ENCODE measurements at regions not wholly inside any gene's neighbourhood (a gene's known extent, or its start where the extent isn't known, plus 50 kb on each side); places are given as distances from the start of the nearest gene placed in this dataset.

DNA sequence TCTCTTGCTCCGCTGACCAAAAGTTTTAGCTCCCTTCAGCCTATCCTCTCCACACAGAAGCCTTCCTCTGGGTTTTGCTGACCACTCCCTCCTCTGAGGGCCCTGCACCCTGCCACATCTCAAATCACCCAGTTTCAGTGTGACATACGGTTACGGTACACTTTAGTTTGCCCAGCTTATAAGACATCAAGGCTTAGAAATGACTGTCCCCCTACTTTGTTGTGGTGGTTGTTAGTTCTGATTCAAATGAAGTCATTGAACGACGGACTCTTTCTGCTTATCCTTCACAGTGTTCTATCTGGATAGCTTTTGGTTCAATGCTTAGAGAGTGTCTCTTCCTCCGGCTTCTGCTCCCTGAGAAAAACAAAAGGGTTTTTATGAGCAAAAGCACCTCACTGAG is 68.0 kb upstream of the NDUFB4 start:
- TF ChIP-seq CTCF (optimal IDR thresholded peaks at IDR 0.05 in 1 of 3, IDR thresholded peaks at IDR 0.05 in 1 of 3, conservative IDR thresholded peaks at IDR 0.05 in 1 of 3; ENCODE audit: extremely low read depth in 1 of 3, insufficient read depth in 2 of 3, low read length in 3 of 3) (no peak), EZH2 (IDR thresholded peaks at IDR 0.05; ENCODE audit: low read length) (no peak)
